Activated CD4-positive, CD25-positive, alpha-beta regulatory T cell treated with anti-CD3 and anti-CD28 coated beads, Interleukin-2, amount 50 U/mL, for 16 hours (primary cell): ENCODE measurements at regions not wholly inside any gene's neighbourhood (a gene's known extent, or its start where the extent isn't known, plus 50 kb on each side); places are given as distances from the start of the nearest gene placed in this dataset.

Experiments
- DNase-seq: peaks from one replicate; pipeline ENCODE4 v3.0.0-alpha.2; 2020; ENCODE audit warnings: low read depth, low spot score

- no peak for DNase-seq
These were observed 851.1 kb downstream of the SLC4A3 start for GRCh38 chr2:220478305-220479058.

GRCh38 chr2:220482716-220483115 is 855.3 kb downstream of the SLC4A3 start:
- DNase-seq: no peak

GRCh38 chr2:220489121-220489520 is 861.7 kb downstream of the SLC4A3 start:
- DNase-seq: no peak

- DNase-seq: no peak
These were observed 864.2 kb downstream of the SLC4A3 start for GRCh38 chr2:220491670-220492069.

- no peak for DNase-seq
These were observed 866.6 kb downstream of the SLC4A3 start for GRCh38 chr2:220493871-220494525.

GRCh38 chr2:220496513-220496912 is 869.1 kb downstream of the SLC4A3 start:
- DNase-seq: no peak

- no peak for DNase-seq
These were observed 871.8 kb downstream of the SLC4A3 start for GRCh38 chr2:220499225-220499624.

- DNase-seq: no peak
These were observed 875.1 kb downstream of the SLC4A3 start for GRCh38 chr2:220502539-220502938.

GRCh38 chr2:220503431-220503830 is 876.0 kb downstream of the SLC4A3 start:
- DNase-seq: no peak

- no peak for DNase-seq
These were observed 877.6 kb downstream of the SLC4A3 start for GRCh38 chr2:220504938-220505503.

- DNase-seq: no peak
These were observed 879.0 kb downstream of the SLC4A3 start for GRCh38 chr2:220506466-220506865.

- no peak for DNase-seq
These were observed 881.8 kb downstream of the SLC4A3 start for GRCh38 chr2:220509096-220509757.

- no peak for DNase-seq
These were observed 882.5 kb downstream of the SLC4A3 start for GRCh38 chr2:220509966-220510365.

GRCh38 chr2:220510668-220511067 is 883.2 kb downstream of the SLC4A3 start:
- no peak for DNase-seq

- DNase-seq: no peak
These were observed 885.0 kb downstream of the SLC4A3 start for GRCh38 chr2:220512419-220512818.

GRCh38 chr2:220513573-220514288 is 886.3 kb downstream of the SLC4A3 start:
- DNase-seq: no peak

GRCh38 chr2:220521551-220521950 is 894.1 kb downstream of the SLC4A3 start:
- no peak for DNase-seq

GRCh38 chr2:220528180-220528675 is 900.8 kb downstream of the SLC4A3 start:
- DNase-seq: no peak

GRCh38 chr2:220531216-220531615 is 903.8 kb downstream of the SLC4A3 start:
- no peak for DNase-seq

GRCh38 chr2:220533485-220533884 is 906.1 kb downstream of the SLC4A3 start:
- no peak for DNase-seq

- no peak for DNase-seq
These were observed 912.1 kb downstream of the SLC4A3 start for GRCh38 chr2:220539481-220539880.

- DNase-seq: no peak
These were observed 916.6 kb downstream of the SLC4A3 start for GRCh38 chr2:220544049-220544448.
